ENCODE measurements at regions not wholly inside any gene's neighbourhood (a gene's known extent, or its start where the extent isn't known, plus 50 kb on each side); places are given as distances from the start of the nearest gene placed in this dataset.
"Not testable (repeated sequence)": the region's sequence is repeated elsewhere in the genome, so short reads cannot be mapped to it uniquely, and the experiment has no call there.

GRCh38 chr11:67781506-67781905 is 107.1 kb upstream of the ALDH3B2 start:
- not testable (repeated sequence) for DNase-seq (ENCODE audit: low spot score)

DNA sequence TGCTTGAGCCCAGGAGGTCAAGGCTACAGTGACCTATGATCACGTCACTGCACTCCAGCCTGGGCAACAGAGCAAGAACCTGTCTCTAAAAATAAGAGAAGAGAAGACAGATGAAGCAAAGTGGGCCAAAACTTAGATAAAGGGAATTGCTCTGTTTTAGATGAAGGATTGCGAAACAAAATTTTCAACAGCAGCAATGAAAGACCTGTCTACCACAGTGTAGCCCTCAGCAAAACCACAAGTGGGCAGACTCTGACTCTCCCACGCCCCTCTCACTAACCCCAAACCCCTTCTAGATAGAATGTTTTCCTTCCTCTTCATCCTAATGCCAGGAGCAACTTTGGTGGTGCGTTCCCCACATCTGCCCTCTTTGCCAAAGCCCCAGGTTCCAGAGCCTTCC is 105.6 kb upstream of the ALDH3B2 start:
- no peak for TF ChIP-seq CTCF (IDR thresholded peaks at IDR 0.05; ENCODE audit: extremely low read depth, missing control alignments)
- DNase-seq (ENCODE audit: low spot score) = no peak

DNA sequence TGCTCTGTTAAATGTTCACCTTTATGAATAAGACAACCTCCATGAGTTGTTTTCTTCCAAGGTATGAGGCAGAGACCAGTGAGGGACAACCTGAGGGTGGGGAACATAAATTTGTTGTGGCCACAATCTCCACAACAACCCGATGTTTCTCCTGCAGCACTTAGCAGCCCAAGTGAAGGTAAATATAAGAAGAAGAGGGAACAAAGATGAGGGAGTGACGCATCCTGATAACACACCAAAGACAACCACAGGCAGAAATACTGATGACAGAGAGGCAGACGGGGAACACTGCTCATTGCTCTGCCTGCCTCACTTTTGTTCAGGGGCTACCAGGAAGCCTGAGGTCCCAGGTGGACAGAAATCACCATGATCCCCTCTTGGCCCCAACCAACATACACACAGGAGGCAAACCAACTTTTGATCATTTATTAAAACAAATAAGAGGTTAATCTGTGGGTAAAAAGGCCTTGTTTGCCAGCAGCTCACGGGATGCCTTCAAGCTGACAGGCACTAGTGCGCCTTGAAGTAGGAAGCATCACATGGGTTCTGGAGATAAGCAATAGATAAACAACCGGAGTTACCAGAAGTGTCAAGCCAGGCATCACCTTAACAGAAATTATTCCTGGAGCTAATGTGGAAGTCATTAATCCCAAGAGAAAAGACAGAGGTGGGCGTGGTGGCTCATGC is 104.9 kb upstream of the ALDH3B2 start:
- not testable (repeated sequence) for DNase-seq (ENCODE audit: low spot score)

DNA sequence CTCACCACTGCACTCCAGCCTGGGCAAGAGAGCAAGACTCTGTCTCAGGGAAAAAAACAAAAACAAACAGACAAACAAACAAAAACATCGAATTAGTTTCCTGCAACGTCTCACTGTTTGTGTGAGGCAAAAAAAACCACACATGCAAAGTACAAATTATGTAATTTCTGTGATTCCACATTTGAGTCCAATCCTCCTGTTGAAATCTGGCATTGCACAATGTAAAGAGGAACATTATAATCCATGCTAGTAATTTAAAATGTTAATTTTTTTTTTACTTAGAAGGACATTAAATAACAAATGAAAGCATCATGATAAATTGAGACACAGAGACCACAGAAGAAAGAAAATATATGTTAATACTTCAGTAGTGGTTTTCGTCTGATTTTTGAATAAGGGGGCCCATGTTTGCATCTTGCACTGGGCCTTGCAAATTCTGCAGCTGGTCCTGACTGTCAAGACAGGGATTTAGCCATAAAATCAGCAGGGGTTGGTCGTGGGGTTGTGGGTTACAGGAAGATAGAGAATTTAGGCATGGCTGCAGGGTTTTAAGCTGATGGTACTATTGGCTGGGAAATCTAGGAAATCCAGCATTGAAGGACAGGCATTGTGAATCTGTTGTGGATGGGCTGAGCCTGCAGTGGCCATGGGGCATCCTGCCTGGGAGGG is 102.6 kb upstream of the ALDH3B2 start:
- TF ChIP-seq CTCF (IDR thresholded peaks at IDR 0.05; ENCODE audit: extremely low read depth, missing control alignments) = no peak
- no peak for DNase-seq (ENCODE audit: low spot score)

- not testable (repeated sequence) for DNase-seq (ENCODE audit: low spot score)
Measured at GRCh38 chr11:67774175-67774574, 99.8 kb upstream of the ALDH3B2 start.

- DNase-seq (ENCODE audit: low spot score) = not testable (repeated sequence)
Measured at GRCh38 chr11:67768001-67768730, 93.7 kb upstream of the ALDH3B2 start.

DNA sequence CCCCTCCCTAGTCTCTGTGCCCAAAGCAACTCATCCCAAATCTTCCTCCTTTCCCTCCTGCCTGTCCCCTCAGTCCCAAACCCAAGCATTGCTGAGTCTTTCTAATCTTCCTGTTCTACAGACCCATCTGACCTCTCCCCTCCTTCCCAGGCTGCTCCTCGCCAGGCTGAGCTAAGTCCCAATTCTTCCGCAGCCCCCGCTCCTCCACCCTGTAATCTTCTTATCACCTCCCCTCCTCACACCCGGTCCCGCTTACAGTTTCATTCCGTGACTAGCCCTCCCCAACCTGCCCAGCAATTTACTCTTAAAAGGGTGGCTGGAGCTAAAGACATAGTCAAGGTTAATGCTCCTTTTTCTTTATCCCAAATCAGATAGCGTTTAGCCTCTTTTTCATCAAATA is 86.8 kb upstream of the ALDH3B2 start:
- DNase-seq (ENCODE audit: low spot score) = not testable (repeated sequence)

- DNase-seq (ENCODE audit: low spot score) = not testable (repeated sequence)
Measured at GRCh38 chr11:67759321-67759720, 84.9 kb upstream of the ALDH3B2 start.

DNA sequence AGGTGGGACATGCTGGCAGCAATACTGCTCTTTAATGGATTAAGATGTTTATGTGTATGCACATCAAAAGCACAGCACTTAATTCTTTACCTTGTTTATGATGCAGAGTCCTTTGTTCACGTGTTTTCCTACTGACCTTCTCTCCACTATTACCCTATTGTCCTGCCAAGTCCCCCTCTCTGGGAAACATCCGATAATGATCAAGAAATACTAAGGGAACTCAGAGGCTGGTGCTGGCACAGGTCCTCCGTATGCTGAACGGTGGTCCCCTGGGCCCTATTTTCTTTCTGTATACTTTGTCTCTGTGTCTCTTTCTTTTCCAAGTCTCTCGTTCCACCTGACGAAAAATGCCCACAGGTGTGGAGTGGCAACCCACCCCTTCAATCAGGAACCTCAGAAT is 84.0 kb upstream of the ALDH3B2 start:
- DNase-seq (ENCODE audit: low spot score) = not testable (repeated sequence)

DNA sequence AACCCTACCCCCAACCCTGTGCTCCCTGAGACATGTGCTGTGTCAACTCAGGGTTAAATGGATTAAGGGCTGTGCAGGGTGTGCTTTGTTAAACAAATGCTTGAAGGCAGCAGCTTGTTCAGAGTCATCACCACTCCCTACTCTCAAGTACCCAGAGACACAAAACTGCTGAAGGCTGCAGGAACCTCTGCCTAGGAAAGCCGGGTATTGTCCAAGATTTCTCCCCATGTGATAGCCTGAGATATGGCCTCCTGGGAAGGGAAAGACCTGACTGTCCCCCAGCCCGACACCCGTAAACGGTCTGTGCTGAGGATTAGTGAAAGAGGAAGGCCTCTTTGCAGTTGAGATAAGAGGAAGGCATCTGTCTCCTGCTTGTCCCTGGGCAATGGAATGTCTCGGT is 83.6 kb upstream of the ALDH3B2 start:
- not testable (repeated sequence) for DNase-seq (ENCODE audit: low spot score)

DNA sequence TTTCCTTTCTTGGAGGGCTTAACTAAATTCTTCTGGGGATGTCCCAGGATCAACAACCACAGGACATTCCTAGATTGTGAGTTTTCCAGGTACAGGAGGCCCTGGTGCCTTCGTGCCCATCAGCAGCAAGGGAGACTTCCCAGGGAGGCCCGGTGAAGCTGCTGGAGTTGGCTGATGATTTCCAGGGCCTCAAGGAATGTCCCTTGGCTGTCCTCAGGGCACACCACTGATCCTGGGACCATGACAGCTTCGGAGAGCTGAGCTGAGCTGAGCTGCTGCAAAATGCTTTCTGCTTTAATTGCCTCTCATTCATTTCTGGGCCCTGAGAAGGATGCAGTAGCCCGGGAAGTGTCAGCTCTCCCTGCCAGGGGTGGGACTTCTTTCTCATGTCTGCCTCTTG is 79.4 kb upstream of the ALDH3B2 start:
- not testable (repeated sequence) for DNase-seq (ENCODE audit: low spot score)

GRCh38 chr11:67745181-67745726 is 70.8 kb upstream of the ALDH3B2 start:
- no peak for TF ChIP-seq CTCF (IDR thresholded peaks at IDR 0.05; ENCODE audit: extremely low read depth, missing control alignments)
- DNase-seq (ENCODE audit: low spot score) = no peak

DNA sequence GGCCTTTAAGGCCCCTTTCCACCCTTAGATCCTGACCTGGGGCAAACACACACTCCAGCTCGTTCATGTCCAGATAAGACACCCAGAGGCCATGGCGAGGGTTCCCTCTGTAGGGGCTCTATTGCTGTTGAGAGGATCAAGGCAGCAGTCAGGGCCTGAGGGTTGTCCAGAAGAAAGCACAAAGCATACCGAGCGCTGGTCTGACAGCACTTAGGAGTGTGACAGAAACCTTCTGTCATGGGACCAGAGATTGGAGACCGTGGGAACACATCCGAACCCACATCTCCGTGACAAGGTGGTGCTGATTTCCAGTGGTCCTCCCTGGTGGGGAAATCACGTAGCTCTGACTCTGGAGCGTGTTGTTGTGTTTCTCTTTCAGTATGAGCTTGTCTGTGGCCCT is 69.8 kb upstream of the ALDH3B2 start:
- not testable (repeated sequence) for DNase-seq (ENCODE audit: low spot score)

DNA sequence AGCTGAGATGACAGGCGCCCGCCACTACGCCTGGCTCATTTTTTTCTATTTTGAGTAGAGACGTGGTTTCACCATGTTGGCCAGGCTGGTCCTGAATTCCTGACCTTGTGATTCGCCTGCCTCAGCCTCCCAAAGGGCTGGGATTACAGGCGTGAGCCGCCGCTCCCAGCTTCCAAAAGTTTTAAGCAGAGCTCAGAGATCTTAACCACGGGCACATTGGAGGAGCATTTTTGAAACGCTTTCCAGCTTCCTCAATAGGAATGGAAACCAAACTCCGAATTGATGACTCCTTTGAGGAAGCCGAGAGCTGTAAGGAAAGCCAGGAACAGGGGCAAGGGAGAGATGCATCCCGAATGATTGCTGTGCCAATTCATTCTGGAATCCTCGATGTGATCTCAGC is 63.8 kb upstream of the ALDH3B2 start:
- DNase-seq (ENCODE audit: low spot score) = not testable (repeated sequence)

DNA sequence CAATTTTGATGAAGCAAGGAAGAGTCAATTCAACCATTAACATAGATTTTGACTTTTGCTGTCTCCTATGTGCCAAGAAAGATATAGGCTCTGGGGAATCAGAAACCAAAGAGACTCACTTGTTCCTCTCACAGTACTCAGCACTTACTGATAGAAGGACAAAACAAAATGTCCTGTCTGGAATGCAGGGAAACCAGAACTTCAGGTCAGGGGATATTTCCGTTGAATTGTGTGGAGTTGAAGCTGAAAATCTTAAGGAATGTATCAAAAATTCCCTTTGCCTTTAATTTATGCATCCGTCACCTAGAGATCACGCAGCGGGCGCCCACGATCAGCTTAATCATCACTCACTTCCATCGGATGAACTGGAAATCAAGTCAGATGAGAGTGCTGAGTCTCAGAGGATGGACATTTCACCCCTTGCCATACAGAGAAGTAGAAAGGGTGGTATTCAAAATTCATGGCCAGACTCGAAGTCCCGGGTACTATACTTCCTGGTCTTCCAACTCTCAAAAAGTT is 63.2 kb upstream of the ALDH3B2 start:
- not testable (repeated sequence) for DNase-seq (ENCODE audit: low spot score)
